ENCODE measurements at regions not wholly inside any gene's neighbourhood (a gene's known extent, or its start where the extent isn't known, plus 50 kb on each side); places are given as distances from the start of the nearest gene placed in this dataset.
"Not testable (repeated sequence)": the region's sequence is repeated elsewhere in the genome, so short reads cannot be mapped to it uniquely, and the experiment has no call there.

DNA sequence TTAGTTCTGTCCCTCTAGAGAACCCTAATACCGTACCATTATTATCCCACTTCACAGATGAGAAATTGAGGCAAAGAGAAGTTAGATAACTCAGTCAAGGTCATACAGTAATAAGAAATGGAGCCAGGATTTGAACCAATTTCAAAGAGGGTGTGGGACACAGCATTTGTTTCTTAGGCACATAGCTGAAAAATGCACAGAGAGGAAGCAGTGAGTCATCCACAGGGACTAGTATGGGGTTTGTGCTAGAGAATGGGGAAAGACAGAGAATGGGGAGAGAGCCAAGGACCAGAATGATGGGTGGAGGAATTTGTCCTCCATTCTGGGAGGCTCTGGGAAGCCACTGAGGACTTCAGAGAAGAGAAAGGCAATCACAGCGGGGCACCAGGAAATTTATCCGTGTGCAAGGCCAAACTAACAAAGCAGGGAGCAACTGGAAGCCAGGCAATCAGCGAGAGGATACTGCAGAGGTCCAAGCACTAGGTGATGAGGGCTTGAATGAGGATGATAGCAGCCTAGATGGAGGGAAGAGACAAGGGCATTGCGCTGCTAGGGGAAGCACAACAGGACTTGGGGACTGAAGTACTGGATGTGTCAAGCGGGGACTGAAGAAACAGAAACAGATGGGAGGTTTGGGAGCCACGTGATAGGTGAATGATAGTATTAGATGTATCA is 78.1 kb upstream of the ZFHX3 start:
- no peak overlapping the region for H3K9ac ChIP-seq (ENCODE audit: low read depth, low read length)
- H3K4me3 ChIP-seq (ENCODE audit: low read length): no peak overlapping the region
- H3K9me3 ChIP-seq (ENCODE audit: insufficient read depth, low read depth, low read length): no peaks in the 10 kb centered on the region; the same call in 1 of the 2 replicates
- no peaks in the 10 kb centered on the region for H3K27me3 ChIP-seq (ENCODE audit: insufficient read depth, low read length)
- H3K4me1 ChIP-seq (ENCODE audit: insufficient read depth, low read length): no peaks in the 10 kb centered on the region
- no peaks in the 10 kb centered on the region for H3K36me3 ChIP-seq (ENCODE audit: insufficient read depth, low read depth, low read length)
- no peak overlapping the region for H3K27ac ChIP-seq (ENCODE audit: low read length)

GRCh38 chr16:73124665-73125375 is 76.9 kb upstream of the ZFHX3 start:
- Histone ChIP-seq H3K27me3 (ENCODE audit: insufficient read depth, low read length) (no peaks in the 10 kb centered on the region), H3K27ac (ENCODE audit: low read length) (no peak overlapping the region), H3K4me3 (ENCODE audit: low read length) (no peak overlapping the region), H3K9ac (ENCODE audit: low read depth, low read length) (no peak overlapping the region), H3K36me3 (ENCODE audit: insufficient read depth, low read depth, low read length) (no peaks in the 10 kb centered on the region), H3K9me3 (ENCODE audit: insufficient read depth, low read depth, low read length) (no peaks in the 10 kb centered on the region; the same call in 1 of the 2 replicates), H3K4me1 (ENCODE audit: insufficient read depth, low read length) (no peaks in the 10 kb centered on the region)

DNA sequence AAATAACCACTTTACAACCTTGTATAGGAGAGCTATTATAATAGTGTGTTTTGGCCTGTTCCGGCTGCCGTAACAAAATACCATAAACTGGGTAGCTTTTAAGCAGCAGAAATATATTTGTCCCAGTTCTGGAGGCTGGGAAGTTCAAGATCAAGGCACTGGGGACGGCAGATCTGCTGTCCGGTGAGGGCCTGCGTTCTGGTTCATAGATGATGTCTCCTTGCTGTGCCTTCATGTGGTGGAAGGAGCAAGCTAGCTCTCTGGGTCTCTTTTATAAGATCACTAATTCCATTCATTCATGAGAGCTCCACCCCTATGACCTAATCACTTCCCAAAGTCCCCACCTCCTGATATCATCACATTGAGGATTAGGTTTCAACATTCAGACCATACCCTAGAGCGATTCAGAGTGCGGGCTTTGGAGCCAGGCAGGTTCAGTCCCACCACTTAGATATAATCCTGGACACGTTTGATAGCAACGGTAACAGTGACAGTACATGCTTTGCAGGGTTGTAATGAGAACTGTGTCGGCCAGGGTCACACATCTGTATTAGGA is 76.2 kb upstream of the ZFHX3 start:
- Histone ChIP-seq H3K9me3 (ENCODE audit: insufficient read depth, low read depth, low read length) (no peaks in the 10 kb centered on the region; the same call in 1 of the 2 replicates), H3K27ac (ENCODE audit: low read length) (no peak overlapping the region), H3K9ac (ENCODE audit: low read depth, low read length) (no peak overlapping the region), H3K27me3 (ENCODE audit: insufficient read depth, low read length) (no peaks in the 10 kb centered on the region), H3K36me3 (ENCODE audit: insufficient read depth, low read depth, low read length) (no peaks in the 10 kb centered on the region), H3K4me3 (ENCODE audit: low read length) (no peak overlapping the region), H3K4me1 (ENCODE audit: insufficient read depth, low read length) (no peaks in the 10 kb centered on the region)

GRCh38 chr16:73122604-73123391 is 74.9 kb upstream of the ZFHX3 start:
- no peak overlapping the region for H3K4me3 ChIP-seq (ENCODE audit: low read length)
- no peaks in the 10 kb centered on the region for H3K4me1 ChIP-seq (ENCODE audit: insufficient read depth, low read length)
- H3K9ac ChIP-seq (ENCODE audit: low read depth, low read length): no peak overlapping the region
- H3K27ac ChIP-seq (ENCODE audit: low read length): no peak overlapping the region
- no peaks in the 10 kb centered on the region for H3K27me3 ChIP-seq (ENCODE audit: insufficient read depth, low read length)
- no peaks in the 10 kb centered on the region for H3K36me3 ChIP-seq (ENCODE audit: insufficient read depth, low read depth, low read length)
- no peaks in the 10 kb centered on the region; the same call in 1 of the 2 replicates for H3K9me3 ChIP-seq (ENCODE audit: insufficient read depth, low read depth, low read length)

DNA sequence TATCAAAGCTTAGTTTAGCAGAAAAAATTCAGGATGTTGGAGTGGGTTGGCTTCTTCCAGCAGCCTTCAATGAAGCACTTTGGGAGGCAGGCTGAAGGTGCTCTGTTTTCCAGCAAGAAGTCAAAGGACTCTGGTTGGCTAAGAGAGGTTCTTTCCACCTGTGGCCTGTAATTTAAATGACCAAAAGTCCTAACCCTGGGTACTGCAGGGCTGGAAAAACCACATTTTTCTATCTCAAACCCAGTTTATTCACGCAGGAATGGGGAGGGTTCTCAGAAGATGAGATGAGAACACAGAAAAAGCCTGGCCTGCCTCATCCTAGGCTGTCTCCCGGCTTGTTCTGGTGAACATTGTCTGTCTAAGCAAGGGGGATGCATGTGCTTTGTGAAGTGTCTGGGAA is 68.6 kb upstream of the ZFHX3 start:
- no peaks in the 10 kb centered on the region for H3K4me1 ChIP-seq (ENCODE audit: insufficient read depth, low read length)
- no peaks in the 10 kb centered on the region for H3K9me3 ChIP-seq (ENCODE audit: insufficient read depth, low read depth, low read length)
- no peak overlapping the region for H3K9ac ChIP-seq (ENCODE audit: low read depth, low read length)
- no peaks in the 10 kb centered on the region for H3K27me3 ChIP-seq (ENCODE audit: insufficient read depth, low read length)
- H3K4me3 ChIP-seq (ENCODE audit: low read length): no peak overlapping the region
- no peaks in the 10 kb centered on the region for H3K36me3 ChIP-seq (ENCODE audit: insufficient read depth, low read depth, low read length)
- H3K27ac ChIP-seq (ENCODE audit: low read length): no peak overlapping the region

- Histone ChIP-seq H3K27ac (ENCODE audit: low read length) (no peak overlapping the region), H3K4me1 (ENCODE audit: insufficient read depth, low read length) (no peaks in the 10 kb centered on the region), H3K36me3 (ENCODE audit: insufficient read depth, low read depth, low read length) (no peaks in the 10 kb centered on the region), H3K27me3 (ENCODE audit: insufficient read depth, low read length) (no peaks in the 10 kb centered on the region), H3K9ac (ENCODE audit: low read depth, low read length) (no peak overlapping the region), H3K4me3 (ENCODE audit: low read length) (no peak overlapping the region), H3K9me3 (ENCODE audit: insufficient read depth, low read depth, low read length) (no peaks in the 10 kb centered on the region)
Observed at GRCh38 chr16:73113336-73113735, 65.4 kb upstream of the ZFHX3 start.

- Histone ChIP-seq H3K4me3 (ENCODE audit: low read length) (no peak overlapping the region), H3K9ac (ENCODE audit: low read depth, low read length) (no peak overlapping the region), H3K36me3 (ENCODE audit: insufficient read depth, low read depth, low read length) (no peaks in the 10 kb centered on the region), H3K27me3 (ENCODE audit: insufficient read depth, low read length) (no peaks in the 10 kb centered on the region), H3K27ac (ENCODE audit: low read length) (no peak overlapping the region), H3K4me1 (ENCODE audit: insufficient read depth, low read length) (no peaks in the 10 kb centered on the region), H3K9me3 (ENCODE audit: insufficient read depth, low read depth, low read length) (no peaks in the 10 kb centered on the region)
Observed at GRCh38 chr16:73108195-73108963, 60.5 kb upstream of the ZFHX3 start.

DNA sequence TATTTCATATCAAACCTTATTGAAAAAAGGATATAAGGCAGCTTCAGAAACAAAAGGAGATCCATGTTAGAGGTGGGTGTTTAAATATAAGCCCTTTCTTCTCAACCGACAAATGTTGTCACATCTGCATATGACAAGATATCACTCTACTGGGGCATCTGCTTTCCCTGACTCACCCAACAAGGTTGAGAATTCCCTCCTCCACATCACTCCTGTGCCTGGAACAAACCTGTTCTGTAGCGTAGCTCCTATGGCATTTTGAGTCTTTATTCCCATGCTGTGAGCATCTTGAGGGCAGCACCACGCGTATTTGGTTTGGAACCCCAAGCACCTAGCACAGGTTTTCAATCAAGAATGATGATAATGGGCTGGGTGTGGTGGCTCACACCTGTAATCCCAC is 59.4 kb upstream of the ZFHX3 start:
- no peak overlapping the region for H3K27ac ChIP-seq (ENCODE audit: low read length)
- no peaks in the 10 kb centered on the region for H3K27me3 ChIP-seq (ENCODE audit: insufficient read depth, low read length)
- no peak overlapping the region for H3K9ac ChIP-seq (ENCODE audit: low read depth, low read length)
- no peaks in the 10 kb centered on the region for H3K4me1 ChIP-seq (ENCODE audit: insufficient read depth, low read length)
- no peak overlapping the region for H3K4me3 ChIP-seq (ENCODE audit: low read length)
- no peaks in the 10 kb centered on the region for H3K9me3 ChIP-seq (ENCODE audit: insufficient read depth, low read depth, low read length)
- no peaks in the 10 kb centered on the region for H3K36me3 ChIP-seq (ENCODE audit: insufficient read depth, low read depth, low read length)

GRCh38 chr16:73106329-73107034 is 58.6 kb upstream of the ZFHX3 start:
- Histone ChIP-seq H3K27ac (ENCODE audit: low read length) (no peak overlapping the region), H3K4me3 (ENCODE audit: low read length) (no peak overlapping the region), H3K9me3 (ENCODE audit: insufficient read depth, low read depth, low read length) (no peaks in the 10 kb centered on the region), H3K9ac (ENCODE audit: low read depth, low read length) (no peak overlapping the region), H3K36me3 (ENCODE audit: insufficient read depth, low read depth, low read length) (no peaks in the 10 kb centered on the region), H3K4me1 (ENCODE audit: insufficient read depth, low read length) (no peaks in the 10 kb centered on the region), H3K27me3 (ENCODE audit: insufficient read depth, low read length) (no peaks in the 10 kb centered on the region)

DNA sequence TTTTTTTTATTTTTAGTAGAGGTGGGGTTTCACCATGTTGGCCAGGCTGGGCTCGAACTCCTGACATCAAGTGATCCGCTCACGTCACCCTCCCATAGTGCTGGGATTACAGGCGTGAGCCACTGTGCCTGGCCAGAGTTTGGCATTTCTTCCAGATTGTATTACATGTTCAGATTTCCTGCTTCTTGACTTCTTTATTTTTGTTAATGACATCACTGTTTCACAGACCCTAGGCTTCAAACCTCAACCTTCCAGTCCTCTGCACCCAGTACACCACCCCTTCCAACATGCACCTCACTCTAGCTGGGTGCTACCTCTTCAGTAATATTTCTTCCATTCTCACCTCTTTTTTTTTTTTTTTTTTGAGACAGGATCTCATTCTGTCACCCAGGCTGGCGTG is 53.6 kb upstream of the ZFHX3 start:
- H3K4me3 ChIP-seq (ENCODE audit: low read length): no peak overlapping the region
- no peak overlapping the region for H3K27ac ChIP-seq (ENCODE audit: low read length)
- H3K27me3 ChIP-seq (ENCODE audit: insufficient read depth, low read length): no peaks in the 10 kb centered on the region
- no peak overlapping the region for H3K9ac ChIP-seq (ENCODE audit: low read depth, low read length)
- no peaks in the 10 kb centered on the region for H3K36me3 ChIP-seq (ENCODE audit: insufficient read depth, low read depth, low read length)
- no peaks in the 10 kb centered on the region for H3K9me3 ChIP-seq (ENCODE audit: insufficient read depth, low read depth, low read length)
- H3K4me1 ChIP-seq (ENCODE audit: insufficient read depth, low read length): no peaks in the 10 kb centered on the region

DNA sequence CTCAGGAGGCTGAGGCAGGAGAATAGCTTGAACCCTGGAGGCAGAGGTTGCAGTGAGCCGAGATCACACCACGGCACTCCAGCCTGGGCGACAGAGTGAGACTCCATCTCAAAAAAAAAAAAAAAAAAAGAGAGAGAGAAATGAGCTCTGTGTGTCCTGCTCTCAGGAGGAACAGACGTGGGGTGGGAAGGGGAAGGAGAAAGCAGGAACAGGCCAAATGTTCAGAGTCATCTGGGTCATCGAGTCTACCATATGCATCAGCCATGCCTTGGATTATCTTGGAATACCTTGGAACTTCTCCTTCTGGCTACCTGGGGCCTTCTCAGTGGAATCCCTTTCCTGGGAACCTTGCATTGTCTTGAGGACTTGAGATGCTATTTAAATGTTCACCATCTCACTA is 51.7 kb upstream of the ZFHX3 start:
- not testable (repeated sequence) for H3K27ac ChIP-seq (ENCODE audit: low read length); H3K27me3 ChIP-seq (ENCODE audit: insufficient read depth, low read length); H3K9ac ChIP-seq (ENCODE audit: low read depth, low read length); H3K9me3 ChIP-seq (ENCODE audit: insufficient read depth, low read depth, low read length); H3K4me3 ChIP-seq (ENCODE audit: low read length); H3K36me3 ChIP-seq (ENCODE audit: insufficient read depth, low read depth, low read length); H3K4me1 ChIP-seq (ENCODE audit: insufficient read depth, low read length)

All from iPS-20b (cell line).